ENCODE measurements at regions not wholly inside any gene's neighbourhood (a gene's known extent, or its start where the extent isn't known, plus 50 kb on each side); places are given as distances from the start of the nearest gene placed in this dataset.

DNA sequence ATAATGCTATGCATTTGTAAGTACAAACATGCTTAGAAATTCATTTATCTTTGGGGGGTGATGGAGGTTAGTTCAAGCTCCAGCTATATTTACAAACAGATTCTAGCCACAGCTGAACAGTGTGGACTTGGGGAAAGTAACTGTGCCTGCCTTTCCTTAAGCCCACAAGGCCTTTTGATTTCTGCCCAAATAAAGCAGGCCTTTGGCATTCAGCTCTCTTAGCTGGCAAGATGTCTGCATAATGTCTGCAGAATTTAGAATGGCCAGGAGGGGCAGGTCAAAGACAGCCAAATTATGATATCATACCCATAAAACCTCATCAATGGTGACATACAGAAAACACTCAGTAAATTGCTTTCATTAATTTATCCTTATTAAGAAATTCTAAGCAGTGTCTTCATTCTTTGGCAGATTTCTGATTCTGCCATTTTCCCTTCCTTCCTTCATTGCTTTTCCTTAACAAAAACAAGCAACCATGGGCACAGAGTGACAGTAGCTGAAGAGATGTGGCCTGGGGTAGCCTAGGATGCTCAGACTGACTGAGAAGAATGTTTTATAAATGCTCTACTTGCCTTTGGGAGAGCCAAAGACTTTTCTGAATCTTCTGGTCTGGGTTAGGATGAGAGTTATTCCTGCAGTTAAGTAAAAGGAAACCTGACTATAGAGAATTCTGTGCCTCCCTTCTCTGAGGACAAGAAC lies 538.7 kb upstream of the NR3C2 start:
- Histone ChIP-seq H3K27ac (ENCODE audit: low read length) (no peak overlapping the region), H3K4me3 (ENCODE audit: low read length) (no peak overlapping the region), H3K9ac (ENCODE audit: low read length) (no peak overlapping the region), H3K4me2 (ENCODE audit: low read length) (no peak overlapping the region), H3K27me3 (ENCODE audit: low read depth, low read length) (no peaks in the 10 kb centered on the region), H2AFZ (ENCODE audit: low read depth, low read length) (no peak overlapping the region), H3K9me3 (ENCODE audit: insufficient read depth, low read length) (no peaks in the 10 kb centered on the region), H3K79me2 (ENCODE audit: low read length) (no peaks in the 10 kb centered on the region), H3K4me1 (ENCODE audit: low read length) (peaks cover 4% of the 10 kb centered on the region; the same call in 1 of the 2 replicates), H4K20me1 (ENCODE audit: insufficient read depth, low read length) (no peaks in the 10 kb centered on the region), H3K36me3 (replicated peaks; ENCODE audit: low read depth, low read length) (no peaks in the 10 kb centered on the region)
- TF ChIP-seq EZH2phosphoT487 (IDR thresholded peaks at IDR 0.05; ENCODE audit: low read depth): no peak
- TF ChIP-seq, protein P1, sequence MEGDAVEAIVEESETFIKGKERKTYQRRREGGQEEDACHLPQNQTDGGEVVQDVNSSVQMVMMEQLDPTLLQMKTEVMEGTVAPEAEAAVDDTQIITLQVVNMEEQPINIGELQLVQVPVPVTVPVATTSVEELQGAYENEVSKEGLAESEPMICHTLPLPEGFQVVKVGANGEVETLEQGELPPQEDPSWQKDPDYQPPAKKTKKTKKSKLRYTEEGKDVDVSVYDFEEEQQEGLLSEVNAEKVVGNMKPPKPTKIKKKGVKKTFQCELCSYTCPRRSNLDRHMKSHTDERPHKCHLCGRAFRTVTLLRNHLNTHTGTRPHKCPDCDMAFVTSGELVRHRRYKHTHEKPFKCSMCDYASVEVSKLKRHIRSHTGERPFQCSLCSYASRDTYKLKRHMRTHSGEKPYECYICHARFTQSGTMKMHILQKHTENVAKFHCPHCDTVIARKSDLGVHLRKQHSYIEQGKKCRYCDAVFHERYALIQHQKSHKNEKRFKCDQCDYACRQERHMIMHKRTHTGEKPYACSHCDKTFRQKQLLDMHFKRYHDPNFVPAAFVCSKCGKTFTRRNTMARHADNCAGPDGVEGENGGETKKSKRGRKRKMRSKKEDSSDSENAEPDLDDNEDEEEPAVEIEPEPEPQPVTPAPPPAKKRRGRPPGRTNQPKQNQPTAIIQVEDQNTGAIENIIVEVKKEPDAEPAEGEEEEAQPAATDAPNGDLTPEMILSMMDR (IDR thresholded peaks at IDR 0.05; ENCODE audit: low read depth, low read length): no peak

DNA sequence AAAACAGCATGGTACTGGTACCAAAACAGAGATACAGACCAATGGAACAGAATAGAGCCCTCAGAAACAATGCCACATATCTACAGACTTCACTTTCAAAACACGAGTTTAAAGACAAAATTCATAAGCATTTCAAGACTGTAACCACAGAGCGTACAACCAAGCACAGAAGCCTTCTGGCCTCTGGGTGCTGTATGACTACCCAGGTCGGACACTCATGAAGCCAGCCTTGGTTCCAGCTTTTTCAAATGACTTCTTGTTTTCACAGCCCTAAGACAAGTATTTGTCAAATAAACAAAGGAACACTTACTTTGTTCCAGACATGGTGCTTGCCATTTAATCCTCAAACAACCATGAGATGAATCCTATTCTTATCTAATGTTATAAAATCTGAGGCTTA lies 536.1 kb upstream of the NR3C2 start:
- Histone ChIP-seq H3K9me3 (ENCODE audit: insufficient read depth, low read length) (no peaks in the 10 kb centered on the region), H4K20me1 (ENCODE audit: insufficient read depth, low read length) (no peaks in the 10 kb centered on the region), H2AFZ (ENCODE audit: low read depth, low read length) (no peak overlapping the region), H3K4me3 (ENCODE audit: low read length) (no peak overlapping the region), H3K4me2 (ENCODE audit: low read length) (no peak overlapping the region), H3K36me3 (replicated peaks; ENCODE audit: low read depth, low read length) (no peaks in the 10 kb centered on the region), H3K4me1 (ENCODE audit: low read length) (peaks cover 4% of the 10 kb centered on the region; the same call in 1 of the 2 replicates), H3K9ac (ENCODE audit: low read length) (no peak overlapping the region), H3K79me2 (ENCODE audit: low read length) (no peaks in the 10 kb centered on the region), H3K27me3 (ENCODE audit: low read depth, low read length) (no peaks in the 10 kb centered on the region), H3K27ac (ENCODE audit: low read length) (no peak overlapping the region)
- TF ChIP-seq EZH2phosphoT487 (IDR thresholded peaks at IDR 0.05; ENCODE audit: low read depth): no peak
- TF ChIP-seq, protein P1 (IDR thresholded peaks at IDR 0.05; ENCODE audit: low read depth, low read length): no peak

DNA sequence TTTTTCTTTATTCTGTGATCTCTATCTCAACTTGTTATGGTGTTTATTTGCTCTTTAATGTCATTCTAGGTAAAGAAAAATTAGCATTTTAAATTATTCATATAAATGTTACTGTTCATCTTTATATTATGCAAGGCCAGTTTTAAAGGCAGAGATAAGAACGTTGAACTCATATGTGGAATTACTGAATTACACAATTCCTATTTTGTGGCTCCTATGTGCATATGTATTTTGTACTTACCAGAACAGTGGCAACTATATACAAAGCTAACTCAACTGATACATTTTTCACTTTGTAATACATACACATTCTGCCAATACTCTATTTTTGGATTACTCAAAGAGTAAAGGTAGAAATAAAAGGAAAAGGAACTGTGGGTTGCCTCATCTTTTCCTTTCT lies 533.2 kb upstream of the NR3C2 start:
- H3K79me2 ChIP-seq (ENCODE audit: low read length): no peaks in the 10 kb centered on the region
- no peaks in the 10 kb centered on the region for H3K4me1 ChIP-seq (ENCODE audit: low read length)
- H3K9me3 ChIP-seq (ENCODE audit: insufficient read depth, low read length): no peaks in the 10 kb centered on the region
- no peak overlapping the region for H3K27ac ChIP-seq (ENCODE audit: low read length)
- no peaks in the 10 kb centered on the region for H3K36me3 ChIP-seq (replicated peaks; ENCODE audit: low read depth, low read length)
- H3K4me2 ChIP-seq (ENCODE audit: low read length): no peak overlapping the region
- TF ChIP-seq, protein P1 (IDR thresholded peaks at IDR 0.05; ENCODE audit: low read depth, low read length): no peak
- TF ChIP-seq EZH2phosphoT487 (IDR thresholded peaks at IDR 0.05; ENCODE audit: low read depth): no peak
- H3K27me3 ChIP-seq (ENCODE audit: low read depth, low read length): no peaks in the 10 kb centered on the region
- no peak overlapping the region for H2AFZ ChIP-seq (ENCODE audit: low read depth, low read length)
- H4K20me1 ChIP-seq (ENCODE audit: insufficient read depth, low read length): no peaks in the 10 kb centered on the region
- no peak overlapping the region for H3K4me3 ChIP-seq (ENCODE audit: low read length)
- H3K9ac ChIP-seq (ENCODE audit: low read length): no peak overlapping the region

DNA sequence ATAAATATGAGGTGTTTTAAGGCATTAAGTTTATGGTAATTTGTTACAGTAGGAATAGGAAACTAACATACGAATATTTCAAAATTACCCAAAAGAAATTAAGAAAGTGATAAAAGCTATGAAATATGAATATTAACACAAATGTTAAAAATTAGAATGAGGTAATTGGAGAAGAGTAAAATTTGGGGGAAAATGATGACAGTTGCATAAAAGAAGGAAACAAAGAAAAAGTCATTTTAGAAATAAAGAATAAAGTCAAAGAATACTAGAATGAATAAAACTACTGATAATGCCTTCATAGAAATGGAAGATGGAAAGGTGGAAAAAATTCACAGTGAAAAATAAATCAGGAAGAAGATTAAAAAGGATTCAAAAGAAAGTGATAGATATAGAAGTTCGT lies 522.9 kb upstream of the NR3C2 start:
- no peak overlapping the region for H3K27ac ChIP-seq (ENCODE audit: low read length)
- no peaks in the 10 kb centered on the region for H4K20me1 ChIP-seq (ENCODE audit: insufficient read depth, low read length)
- no peak overlapping the region for H3K4me2 ChIP-seq (ENCODE audit: low read length)
- H3K4me1 ChIP-seq (ENCODE audit: low read length): no peaks in the 10 kb centered on the region
- H3K9me3 ChIP-seq (ENCODE audit: insufficient read depth, low read length): no peaks in the 10 kb centered on the region
- H3K36me3 ChIP-seq (replicated peaks; ENCODE audit: low read depth, low read length): no peaks in the 10 kb centered on the region
- H3K9ac ChIP-seq (ENCODE audit: low read length): no peak overlapping the region
- H2AFZ ChIP-seq (ENCODE audit: low read depth, low read length): no peak overlapping the region
- no peak overlapping the region for H3K4me3 ChIP-seq (ENCODE audit: low read length)
- no peaks in the 10 kb centered on the region for H3K27me3 ChIP-seq (ENCODE audit: low read depth, low read length)
- TF ChIP-seq, protein P1 (IDR thresholded peaks at IDR 0.05; ENCODE audit: low read depth, low read length): no peak
- TF ChIP-seq EZH2phosphoT487 (IDR thresholded peaks at IDR 0.05; ENCODE audit: low read depth): no peak
- H3K79me2 ChIP-seq (ENCODE audit: low read length): no peaks in the 10 kb centered on the region

All from OCI-LY3 (cell line).